IMR-90 (cell line): ENCODE measurements at regions not wholly inside any gene's neighbourhood (a gene's known extent, or its start where the extent isn't known, plus 50 kb on each side); places are given as distances from the start of the nearest gene placed in this dataset.
"Not testable (repeated sequence)": the region's sequence is repeated elsewhere in the genome, so short reads cannot be mapped to it uniquely, and the experiment has no call there.

ENCODE experiments used
- ATAC-seq: fragments of 200-7000 bp; cut with Tn5 transposase; 2 replicates; pipeline ENCODE4 v1.9.1; 2020; ENCODE audit warnings: low read depth, mild to moderate bottlenecking, moderate library complexity
- BruUV-seq: library from RNA; stranded (reverse); fragments of 400-500 nt; replicated peaks from 2 replicates; lab custom pipeline; 2021; lab: Mats Ljungman, UMichigan
- CTCF ChIA-PET: fragments of 300-600 bp; formaldehyde crosslinking; extraction: SDS; loops from one replicate; lab custom pipeline; 2021; ENCODE audit warnings: antibody characterized with exemption; lab: Yijun Ruan, JAX
- POLR2A ChIA-PET: fragments of 300-600 bp; sonication (Branson Sonifier 250); formaldehyde crosslinking; loops from one replicate; lab custom pipeline; 2022; ENCODE audit warnings: antibody characterized with exemption; ENCODE audit not compliant: unreplicated experiment; lab: Charles Lee
- DNase-seq: peaks from one replicate; pipeline ENCODE4 v3.0.0; 2013
- H2AFZ ChIP-seq: replicated peaks from 2 replicates; pipeline ENCODE3; 2013; ENCODE audit warnings: low read length, mild to moderate bottlenecking; ENCODE audit not compliant: poor library complexity
- H2AK5ac ChIP-seq: 2 replicates; pipeline ENCODE4 v1.6.1; 2013; ENCODE audit warnings: low read depth, low read length, inconsistent platforms
- H2AK9ac ChIP-seq: replicated peaks from 2 replicates; pipeline ENCODE3; 2013; ENCODE audit warnings: mild to moderate bottlenecking, low read depth, low read length, moderate library complexity; ENCODE audit not compliant: poor library complexity
- H2BK120ac ChIP-seq: 2 replicates; pipeline ENCODE4 v1.6.1; 2013; ENCODE audit warnings: low read depth, low read length, inconsistent platforms
- H2BK15ac ChIP-seq: 3 replicates; pipeline ENCODE4 v1.6.1; 2013; ENCODE audit warnings: low read depth, low read length, inconsistent platforms
- H2BK20ac ChIP-seq: 2 replicates; pipeline ENCODE4 v1.6.1; 2013; ENCODE audit warnings: low read depth, mild to moderate bottlenecking, inconsistent platforms, low read length, moderate library complexity
- H2BK5ac ChIP-seq: 2 replicates; pipeline ENCODE4 v1.6.1; 2013; ENCODE audit warnings: mild to moderate bottlenecking, low read depth, low read length, inconsistent platforms; ENCODE audit not compliant: poor library complexity, severe bottlenecking
- H3K14ac ChIP-seq: replicated peaks from 2 replicates; pipeline ENCODE4 v1.6.1; 2013; ENCODE audit warnings: low read depth, low read length, inconsistent platforms
- H3K18ac ChIP-seq: 2 replicates; pipeline ENCODE4 v1.6.1; 2013; ENCODE audit warnings: low read depth, low read length, control low read depth
- H3K23ac ChIP-seq: 2 replicates; pipeline ENCODE4 v1.6.1; 2013; ENCODE audit warnings: low read depth, low read length, inconsistent platforms
- H3K27ac ChIP-seq: 2 replicates; pipeline ENCODE4 v1.5.1; 2013; ENCODE audit warnings: mild to moderate bottlenecking, control low read depth, low read length; ENCODE audit not compliant: insufficient read depth
- H3K27me3 ChIP-seq: 2 replicates; pipeline ENCODE4 v1.6.1; 2013; ENCODE audit warnings: low read length; ENCODE audit not compliant: control insufficient read depth, insufficient read depth
- H3K36me3 ChIP-seq: 2 replicates; pipeline ENCODE4 v1.6.1; 2013; ENCODE audit warnings: low read length, mixed read lengths; ENCODE audit not compliant: control insufficient read depth, insufficient read depth
- H3K4ac ChIP-seq: 2 replicates; pipeline ENCODE4 v1.6.1; 2013; ENCODE audit warnings: low read depth, low read length, inconsistent platforms
- H3K4me1 ChIP-seq: 2 replicates; pipeline ENCODE4 v1.6.1; 2013; ENCODE audit warnings: low read length, mixed read lengths; ENCODE audit not compliant: control insufficient read depth, insufficient read depth
- H3K4me2 ChIP-seq: 2 replicates; pipeline ENCODE4 v1.6.1; 2013; ENCODE audit warnings: low read depth, mild to moderate bottlenecking, control low read depth, low read length, moderate library complexity
- H3K4me3 ChIP-seq: 2 replicates; pipeline ENCODE4 v1.5.1; 2013; ENCODE audit warnings: low read depth, mild to moderate bottlenecking, control low read depth, low read length, moderate library complexity; ENCODE audit not compliant: insufficient read depth
- H3K56ac ChIP-seq: 2 replicates; pipeline ENCODE4 v1.6.1; 2013; ENCODE audit warnings: low read length, inconsistent platforms; ENCODE audit not compliant: insufficient read depth; ENCODE audit errors: extremely low read depth
- H3K79me1 ChIP-seq, 2 experiments: 2 replicates each; pipeline ENCODE4 v1.6.1; 2013; ENCODE audit warnings: low read length in 2 of 2, inconsistent platforms in 1 of 2, low read depth in 1 of 2
- H3K9ac ChIP-seq: 2 replicates; pipeline ENCODE4 v1.6.1; 2013; ENCODE audit warnings: low read depth, low read length, control low read depth
- H3K9me1 ChIP-seq: 2 replicates; pipeline ENCODE4 v1.6.1; 2013; ENCODE audit warnings: low read length, inconsistent platforms; ENCODE audit not compliant: insufficient read depth
- H3K9me3 ChIP-seq: 2 replicates; pipeline ENCODE4 v1.6.1; 2013; ENCODE audit warnings: low read length; ENCODE audit not compliant: control insufficient read depth, insufficient read depth
- H4K20me1 ChIP-seq: 2 replicates; pipeline ENCODE4 v1.6.1; 2013; ENCODE audit warnings: low read length, inconsistent platforms; ENCODE audit not compliant: insufficient read depth
- H4K5ac ChIP-seq: 2 replicates; pipeline ENCODE4 v1.6.1; 2013; ENCODE audit warnings: mild to moderate bottlenecking, low read depth, low read length, control low read depth
- H4K8ac ChIP-seq, 2 experiments: 2 replicates each; pipeline ENCODE4 v1.6.1; 2013; ENCODE audit warnings: low read depth in 2 of 2, low read length in 2 of 2, control low read depth in 1 of 2, inconsistent platforms in 1 of 2
- H4K91ac ChIP-seq: 2 replicates; pipeline ENCODE4 v1.6.1; 2013; ENCODE audit warnings: low read depth, low read length, inconsistent platforms; ENCODE audit not compliant: insufficient read depth
- WGBS, 2 experiments: methylation state at CpG; one replicate each; pipeline versions ENCODE4 v1.1.5 to v1.1.7; 2013; ENCODE audit warnings: missing lambda C conversion rate in 2 of 2; ENCODE audit not compliant: insufficient read length in 1 of 2; ENCODE audit errors: extremely low coverage in 2 of 2; 5-methylcytosine and 5-hydroxymethylcytosine counted together
- dilution Hi-C: fragments of 300-500 bp; cut with HindIII; formaldehyde crosslinking; loops from one replicate; pipeline ENCODE4 v1.14.3; 2018; ENCODE audit warnings: low sequenced_read_pairs; ENCODE audit not compliant: unreplicated experiment
- in situ Hi-C: fragments of 300-500 bp; cut with MboI; formaldehyde crosslinking; loops from 3 replicates; pipeline ENCODE4 v1.14.3; 2019; ENCODE audit warnings: low sequenced_read_pairs, inconsistent platforms, mixed read lengths
- intact Hi-C: fragments of 100-400 bp; cut with micrococcal nuclease; formaldehyde crosslinking; loops from 2 replicates; pipeline ENCODE4 v1.10.0; 2022

- H4K91ac ChIP-seq, H3K4me1 ChIP-seq, H3K23ac ChIP-seq, H4K20me1 ChIP-seq, H2AK5ac ChIP-seq, H3K4ac ChIP-seq, H3K4me3 ChIP-seq, H3K27me3 ChIP-seq, H3K9me1 ChIP-seq, H2BK15ac ChIP-seq, H3K79me1 ChIP-seq, H4K8ac ChIP-seq, H2BK120ac ChIP-seq, DNase-seq, CTCF ChIA-PET, BruUV-seq, H2BK20ac ChIP-seq, H3K18ac ChIP-seq, H3K14ac ChIP-seq, H2AK9ac ChIP-seq, H3K36me3 ChIP-seq, dilution Hi-C loops, POLR2A ChIA-PET, H2BK5ac ChIP-seq, intact Hi-C loops, H3K4me2 ChIP-seq, ATAC-seq, H3K27ac ChIP-seq, H2AFZ ChIP-seq, in situ Hi-C loops, H4K5ac ChIP-seq, H3K9ac ChIP-seq, H3K56ac ChIP-seq: not testable (repeated sequence)
- no CpG with 5 or more reads among the region's 5 CpGs for WGBS, 2 experiments
- peaks cover 21% of the 10 kb centered on the region; the same call in 1 of the 2 replicates for H3K9me3 ChIP-seq
Observed at GRCh38 chr22:16700390-16700789, 107.8 kb upstream of the CCT8L2 start.
